GM12891 (cell line): ENCODE measurements at regions not wholly inside any gene's neighbourhood (a gene's known extent, or its start where the extent isn't known, plus 50 kb on each side); places are given as distances from the start of the nearest gene placed in this dataset.

Source experiments
- PAX5 ChIP-seq: IDR thresholded peaks from 2 replicates; pipeline ENCODE4 v1.6.1; 2011; ENCODE audit warnings: low read length, moderate library complexity, mild to moderate bottlenecking; ENCODE audit not compliant: insufficient read depth, severe bottlenecking
- POLR2A ChIP-seq: IDR thresholded peaks from 2 replicates; pipeline ENCODE4 v1.6.1; 2011; ENCODE audit warnings: low read depth, low read length, control low read depth
- POLR2AphosphoS5 ChIP-seq: IDR thresholded peaks from 2 replicates; pipeline ENCODE4 v1.6.1; 2011; ENCODE audit warnings: low read depth, low read length, control low read depth
- POU2F2 ChIP-seq: IDR thresholded peaks from 2 replicates; pipeline ENCODE4 v1.6.1; 2011; ENCODE audit warnings: low read depth, mild to moderate bottlenecking, control low read depth, low read length, moderate library complexity
- TAF1 ChIP-seq: IDR thresholded peaks from 2 replicates; pipeline ENCODE4 v1.6.1; 2011; ENCODE audit warnings: low read depth, low read length, control low read depth

- TF ChIP-seq POLR2A (no peak), TAF1 (no peak), POU2F2 (no peak), PAX5 (no peak), POLR2AphosphoS5 (no peak)
These were observed 330.2 kb downstream of the C16orf95 start for GRCh38 chr16:86986809-86987487.
